ENCODE measurements at regions not wholly inside any gene's neighbourhood (a gene's known extent, or its start where the extent isn't known, plus 50 kb on each side); places are given as distances from the start of the nearest gene placed in this dataset.

DNA sequence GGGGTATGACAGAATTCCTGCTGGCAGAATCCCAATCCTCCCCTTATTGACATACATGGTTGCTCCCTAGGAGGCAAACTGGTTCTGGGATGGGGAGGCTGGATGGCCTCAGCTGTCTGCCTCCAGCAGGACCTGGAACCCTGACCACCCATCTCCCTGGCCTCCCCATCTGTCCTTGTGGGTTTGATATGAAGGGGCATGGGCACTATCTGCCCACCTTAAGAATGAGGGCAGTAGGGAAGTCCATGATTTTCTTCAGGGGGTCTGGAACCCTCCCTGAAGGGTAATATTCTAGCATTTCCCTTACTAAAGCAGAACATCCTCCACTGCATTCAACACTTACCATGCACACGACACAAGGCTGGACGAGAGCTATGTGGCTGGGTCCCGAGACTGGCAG lies 113.6 kb downstream of the VAPA start:
- Histone ChIP-seq H3K56ac (ENCODE audit: low read length) (no peak overlapping the region), H2BK5ac (ENCODE audit: low read length) (no peak overlapping the region), H3K9ac (ENCODE audit: low read length) (no peak overlapping the region), H3K79me1 (ENCODE audit: low read length) (no peaks in the 10 kb centered on the region), H3K27me3 (ENCODE audit: insufficient read depth, low read length, poor library complexity) (no peaks in the 10 kb centered on the region), H4K8ac (ENCODE audit: low read depth, low read length) (no peak overlapping the region), H2AK5ac (ENCODE audit: low read length) (no peak overlapping the region), H3K4ac (ENCODE audit: low read depth, low read length) (no peak overlapping the region), H2BK15ac (replicated peaks; ENCODE audit: low read depth) (no peak overlapping the region), H3K36me3 (ENCODE audit: control insufficient read depth, insufficient read depth, low read length) (no peaks in the 10 kb centered on the region), H3K27ac (ENCODE audit: low read depth, low read length) (no peak overlapping the region), H3K4me1 (ENCODE audit: control insufficient read depth, low read depth, low read length) (no peaks in the 10 kb centered on the region), H4K5ac (ENCODE audit: low read length) (no peak overlapping the region), H3K4me3 (ENCODE audit: low read length) (no peak overlapping the region), H3K79me2 (ENCODE audit: control insufficient read depth, insufficient read depth, low read length) (no peaks in the 10 kb centered on the region), H3K4me2 (ENCODE audit: low read length) (no peak overlapping the region), H2BK120ac (ENCODE audit: low read depth, low read length) (no peak overlapping the region), H3K18ac (ENCODE audit: low read length) (no peak overlapping the region), H3K23ac (ENCODE audit: low read length) (no peak overlapping the region)
- WGBS (ENCODE audit: extremely low coverage, insufficient coverage, low lambda C conversion rate): no CpG with 5 or more reads among the region's 3 CpGs
- no peak for DNase-seq

DNA sequence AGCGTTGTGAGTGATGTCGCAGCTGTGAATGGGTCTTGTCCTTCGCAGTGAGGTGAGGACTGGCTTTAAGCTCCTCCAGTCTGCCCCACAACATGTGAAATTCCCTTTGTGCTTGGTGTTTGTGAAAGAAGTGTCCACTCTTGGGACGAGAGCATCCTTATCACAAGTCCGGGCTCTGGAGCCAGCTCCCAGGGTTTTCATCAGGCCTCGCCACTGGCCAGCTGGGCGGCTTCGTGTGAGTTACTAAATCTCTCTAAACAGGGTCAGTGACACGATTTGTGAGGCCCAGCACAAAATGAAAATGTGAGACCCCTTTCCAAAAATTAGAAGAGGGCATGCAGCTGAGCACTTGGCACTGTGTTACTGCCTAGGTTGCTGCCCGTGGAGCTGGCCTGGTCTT lies 115.9 kb downstream of the VAPA start:
- Histone ChIP-seq H3K36me3 (ENCODE audit: control insufficient read depth, insufficient read depth, low read length) (no peaks in the 10 kb centered on the region), H3K9ac (ENCODE audit: low read length) (no peak overlapping the region), H3K79me2 (ENCODE audit: control insufficient read depth, insufficient read depth, low read length) (no peaks in the 10 kb centered on the region), H3K4me2 (ENCODE audit: low read length) (no peak overlapping the region), H3K4me1 (ENCODE audit: control insufficient read depth, low read depth, low read length) (no peaks in the 10 kb centered on the region), H3K79me1 (ENCODE audit: low read length) (no peaks in the 10 kb centered on the region), H4K8ac (ENCODE audit: low read depth, low read length) (no peak overlapping the region), H3K27ac (ENCODE audit: low read depth, low read length) (no peak overlapping the region), H2BK5ac (ENCODE audit: low read length) (no peak overlapping the region), H3K27me3 (ENCODE audit: insufficient read depth, low read length, poor library complexity) (no peaks in the 10 kb centered on the region), H3K18ac (ENCODE audit: low read length) (peak overlapping the region; percentile 16), H3K56ac (ENCODE audit: low read length) (no peak overlapping the region), H3K4ac (ENCODE audit: low read depth, low read length) (no peak overlapping the region), H4K5ac (ENCODE audit: low read length) (no peak overlapping the region), H2BK120ac (ENCODE audit: low read depth, low read length) (no peak overlapping the region), H3K4me3 (ENCODE audit: low read length) (no peak overlapping the region), H3K23ac (ENCODE audit: low read length) (no peak overlapping the region), H2AK5ac (ENCODE audit: low read length) (no peak overlapping the region), H2BK15ac (replicated peaks; ENCODE audit: low read depth) (no peak overlapping the region)
- no CpG with 5 or more reads among the region's 10 CpGs for WGBS (ENCODE audit: extremely low coverage, insufficient coverage, low lambda C conversion rate)
- no peak for DNase-seq

DNA sequence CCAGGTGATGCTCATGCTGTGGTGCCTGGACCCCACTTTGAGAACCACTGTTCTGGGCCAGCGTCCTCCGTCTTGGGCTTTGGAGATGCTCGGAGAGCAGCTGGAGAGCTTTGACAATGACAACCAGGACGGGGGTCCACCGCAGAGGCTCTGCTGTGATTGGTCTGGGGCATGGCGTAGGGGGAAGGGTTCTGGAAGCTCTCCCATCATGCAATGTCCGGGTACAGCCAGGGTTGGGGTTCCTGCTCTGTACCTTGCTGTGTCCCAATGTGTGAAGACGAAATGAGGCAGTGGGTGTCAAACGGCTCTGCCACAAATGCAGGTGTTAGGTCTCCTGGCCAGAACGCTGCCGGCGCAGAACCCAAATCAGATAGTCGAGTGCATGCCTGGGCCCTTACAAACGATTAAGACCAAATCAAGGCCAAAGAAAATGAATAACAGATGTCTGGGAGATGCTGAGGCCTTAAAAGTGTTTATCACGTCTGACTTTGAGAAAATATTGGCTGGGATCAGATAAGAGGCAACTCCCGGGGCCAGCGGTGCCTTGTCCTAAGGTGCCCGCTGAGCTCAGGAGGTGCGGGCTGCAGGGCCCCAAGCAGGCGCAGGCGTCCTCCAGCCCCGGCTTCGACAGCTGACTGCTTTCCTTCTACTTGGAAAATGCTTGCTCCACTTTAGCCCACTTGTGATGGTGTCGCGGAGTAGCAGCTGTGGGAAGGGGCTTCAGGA lies 117.2 kb downstream of the VAPA start:
- Histone ChIP-seq H3K56ac (ENCODE audit: low read length) (peak overlapping the region; percentile 51), H3K79me2 (ENCODE audit: control insufficient read depth, insufficient read depth, low read length) (no peaks in the 10 kb centered on the region), H3K18ac (ENCODE audit: low read length) (no peak overlapping the region), H4K8ac (ENCODE audit: low read depth, low read length) (no peak overlapping the region), H2AK5ac (ENCODE audit: low read length) (no peak overlapping the region), H3K27me3 (ENCODE audit: insufficient read depth, low read length, poor library complexity) (no peaks in the 10 kb centered on the region), H3K9ac (ENCODE audit: low read length) (no peak overlapping the region), H3K4me1 (ENCODE audit: control insufficient read depth, low read depth, low read length) (no peaks in the 10 kb centered on the region), H3K4me2 (ENCODE audit: low read length) (no peak overlapping the region), H2BK120ac (ENCODE audit: low read depth, low read length) (no peak overlapping the region), H2BK5ac (ENCODE audit: low read length) (no peak overlapping the region), H3K4ac (ENCODE audit: low read depth, low read length) (no peak overlapping the region), H3K36me3 (ENCODE audit: control insufficient read depth, insufficient read depth, low read length) (no peaks in the 10 kb centered on the region), H3K27ac (ENCODE audit: low read depth, low read length) (no peak overlapping the region), H3K23ac (ENCODE audit: low read length) (no peak overlapping the region), H2BK15ac (replicated peaks; ENCODE audit: low read depth) (no peak overlapping the region), H4K5ac (ENCODE audit: low read length) (no peak overlapping the region), H3K4me3 (ENCODE audit: low read length) (no peak overlapping the region), H3K79me1 (ENCODE audit: low read length) (no peaks in the 10 kb centered on the region)
- no peak for DNase-seq
- no CpG with 5 or more reads among the region's 25 CpGs for WGBS (ENCODE audit: extremely low coverage, insufficient coverage, low lambda C conversion rate)

DNA sequence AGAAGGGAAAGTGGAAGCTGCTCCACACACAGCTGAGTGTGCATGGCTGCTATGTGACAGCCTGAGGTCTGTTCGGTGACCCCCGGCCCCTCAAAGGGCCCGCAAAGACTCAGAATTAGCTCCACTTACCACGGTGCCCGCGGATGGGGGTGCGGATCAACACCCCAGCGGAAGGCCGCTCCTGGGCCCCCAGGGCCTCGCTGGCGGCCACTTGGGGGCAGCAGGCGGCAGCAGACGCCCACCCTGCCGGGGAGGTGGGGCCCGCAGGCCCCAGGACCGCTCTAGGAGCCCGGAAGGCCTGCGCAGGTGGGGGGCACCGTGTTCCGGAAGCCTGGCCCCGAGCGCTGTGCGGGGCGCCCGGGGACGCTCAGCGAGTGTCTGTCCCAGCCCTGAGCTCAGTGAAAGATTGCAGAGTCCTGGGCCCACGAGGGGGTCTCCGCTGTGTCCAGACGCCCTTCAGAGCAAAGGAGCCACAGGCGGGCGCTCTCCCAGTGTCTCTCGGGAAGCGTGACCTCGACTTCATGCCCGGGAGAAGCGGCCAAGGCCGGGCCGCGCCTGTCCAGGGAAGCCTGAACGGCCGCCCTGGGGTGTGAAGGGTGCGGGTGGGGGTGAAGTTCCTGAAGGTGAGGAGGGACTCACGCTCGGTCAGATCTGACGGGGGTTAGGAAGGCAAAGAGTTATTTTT lies 118.7 kb downstream of the VAPA start:
- Histone ChIP-seq H2BK5ac (ENCODE audit: low read length) (peak overlapping the region; percentile 52), H3K4me3 (ENCODE audit: low read length) (no peak overlapping the region), H2AK5ac (ENCODE audit: low read length) (no peak overlapping the region), H3K79me2 (ENCODE audit: control insufficient read depth, insufficient read depth, low read length) (no peaks in the 10 kb centered on the region), H3K79me1 (ENCODE audit: low read length) (no peaks in the 10 kb centered on the region), H2BK120ac (ENCODE audit: low read depth, low read length) (peak overlapping the region; percentile 9), H3K56ac (ENCODE audit: low read length) (peak overlapping the region; percentile 82), H3K18ac (ENCODE audit: low read length) (peak overlapping the region; percentile 69), H3K4me1 (ENCODE audit: control insufficient read depth, low read depth, low read length) (no peaks in the 10 kb centered on the region), H4K5ac (ENCODE audit: low read length) (peak overlapping the region; percentile 89), H3K9ac (ENCODE audit: low read length) (peak overlapping the region; percentile 57), H3K36me3 (ENCODE audit: control insufficient read depth, insufficient read depth, low read length) (no peaks in the 10 kb centered on the region), H3K27me3 (ENCODE audit: insufficient read depth, low read length, poor library complexity) (no peaks in the 10 kb centered on the region), H3K27ac (ENCODE audit: low read depth, low read length) (no peak overlapping the region), H3K23ac (ENCODE audit: low read length) (no peak overlapping the region), H3K4me2 (ENCODE audit: low read length) (peak overlapping the region; percentile 12), H2BK15ac (replicated peaks; ENCODE audit: low read depth) (no peak overlapping the region), H4K8ac (ENCODE audit: low read depth, low read length) (no peak overlapping the region), H3K4ac (ENCODE audit: low read depth, low read length) (peak overlapping the region; percentile 74)
- no CpG with 5 or more reads among the region's 46 CpGs for WGBS (ENCODE audit: extremely low coverage, insufficient coverage, low lambda C conversion rate)
- peak; percentile 76 for DNase-seq

DNA sequence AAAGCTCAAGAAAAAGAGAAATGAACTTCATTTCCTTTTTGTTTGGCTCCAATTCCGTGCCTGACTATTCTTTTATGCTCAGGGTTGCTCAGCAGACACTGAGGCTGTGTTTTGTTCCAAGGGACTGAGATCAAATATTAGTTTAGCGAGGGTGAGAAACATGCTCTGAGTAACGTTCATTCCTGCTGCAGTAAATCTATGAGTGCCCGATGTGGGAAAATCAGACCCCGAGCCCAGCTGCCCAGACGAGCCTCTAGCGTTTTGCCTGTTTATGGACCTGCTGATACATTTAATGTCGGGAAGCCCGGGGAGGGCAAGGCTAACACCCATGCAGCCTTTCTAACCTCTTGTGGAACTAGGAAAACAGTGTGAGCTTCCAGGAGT lies 119.2 kb downstream of the VAPA start:
- Histone ChIP-seq H3K56ac (ENCODE audit: low read length) (peak overlapping the region; percentile 74), H3K4me2 (ENCODE audit: low read length) (peak overlapping the region; percentile 12), H3K18ac (ENCODE audit: low read length) (peak overlapping the region; percentile 69), H3K9ac (ENCODE audit: low read length) (peak overlapping the region; percentile 57), H4K5ac (ENCODE audit: low read length) (peak overlapping the region; percentile 89), H2BK15ac (replicated peaks; ENCODE audit: low read depth) (no peak overlapping the region), H4K8ac (ENCODE audit: low read depth, low read length) (no peak overlapping the region), H3K4me1 (ENCODE audit: control insufficient read depth, low read depth, low read length) (no peaks in the 10 kb centered on the region), H2BK5ac (ENCODE audit: low read length) (no peak overlapping the region), H3K79me1 (ENCODE audit: low read length) (no peaks in the 10 kb centered on the region), H3K36me3 (ENCODE audit: control insufficient read depth, insufficient read depth, low read length) (no peaks in the 10 kb centered on the region), H2AK5ac (ENCODE audit: low read length) (no peak overlapping the region), H3K4me3 (ENCODE audit: low read length) (no peak overlapping the region), H3K27me3 (ENCODE audit: insufficient read depth, low read length, poor library complexity) (no peaks in the 10 kb centered on the region), H3K4ac (ENCODE audit: low read depth, low read length) (peak overlapping the region; percentile 74), H3K23ac (ENCODE audit: low read length) (no peak overlapping the region), H3K79me2 (ENCODE audit: control insufficient read depth, insufficient read depth, low read length) (no peaks in the 10 kb centered on the region), H2BK120ac (ENCODE audit: low read depth, low read length) (no peak overlapping the region), H3K27ac (ENCODE audit: low read depth, low read length) (no peak overlapping the region)
- DNase-seq: no peak
- WGBS (ENCODE audit: extremely low coverage, insufficient coverage, low lambda C conversion rate): no CpG with 5 or more reads among the region's 9 CpGs

Data from mesendoderm (in vitro differentiated cells).